ENCODE measurements at regions not wholly inside any gene's neighbourhood (a gene's known extent, or its start where the extent isn't known, plus 50 kb on each side); places are given as distances from the start of the nearest gene placed in this dataset.
"Not testable (repeated sequence)": the region's sequence is repeated elsewhere in the genome, so short reads cannot be mapped to it uniquely, and the experiment has no call there.

DNA sequence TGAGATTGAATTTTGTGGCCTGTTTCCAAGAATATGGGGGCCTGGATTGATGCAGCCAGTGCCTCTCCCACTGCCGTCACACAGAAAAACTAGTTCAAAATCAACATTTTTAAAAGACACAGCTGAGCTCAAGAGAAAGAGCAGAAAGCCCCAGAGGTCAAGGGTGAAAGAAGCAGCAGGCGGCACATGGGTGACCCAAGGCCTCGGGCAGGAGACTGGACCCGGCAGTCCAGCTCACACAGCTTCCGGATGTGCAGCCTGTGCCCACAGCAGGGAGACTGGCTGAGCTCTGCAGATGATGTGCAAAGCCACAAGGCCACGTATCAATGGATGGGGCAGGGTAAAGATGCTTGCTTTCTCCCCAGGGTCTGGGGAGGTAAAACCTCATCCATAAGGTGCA lies 50.4 kb upstream of the RNF32 start:
- no peak for DNase-seq

GRCh38 chr7:156589808-156590207 lies 50.8 kb upstream of the RNF32 start:
- DNase-seq: no peak

DNA sequence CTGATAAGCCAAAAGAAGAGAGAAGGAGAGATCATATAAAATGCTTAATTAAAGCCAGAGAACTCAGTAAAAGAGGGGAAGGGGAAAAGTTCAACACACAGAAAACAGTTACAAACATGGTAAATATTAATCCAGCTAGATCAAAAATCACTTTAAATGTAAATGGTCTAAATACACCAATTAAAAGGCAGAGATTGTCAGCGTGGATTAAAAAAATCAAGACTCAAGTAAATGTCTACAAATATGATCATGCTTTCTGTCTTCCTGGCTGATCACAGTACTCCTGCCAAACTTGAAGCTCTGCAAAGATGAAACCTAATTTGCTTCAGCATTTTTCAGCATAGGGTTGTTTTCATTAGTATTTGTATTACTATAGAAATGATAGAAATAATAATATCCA lies 54.6 kb upstream of the RNF32 start:
- no peak for DNase-seq

- DNase-seq: no peak
These were observed 55.4 kb upstream of the RNF32 start for GRCh38 chr7:156585025-156585648.

- DNase-seq: no peak
These were observed 57.9 kb upstream of the RNF32 start for GRCh38 chr7:156582591-156583123.

- DNase-seq: no peak
These were observed 60.5 kb upstream of the RNF32 start for GRCh38 chr7:156580036-156580435.

DNA sequence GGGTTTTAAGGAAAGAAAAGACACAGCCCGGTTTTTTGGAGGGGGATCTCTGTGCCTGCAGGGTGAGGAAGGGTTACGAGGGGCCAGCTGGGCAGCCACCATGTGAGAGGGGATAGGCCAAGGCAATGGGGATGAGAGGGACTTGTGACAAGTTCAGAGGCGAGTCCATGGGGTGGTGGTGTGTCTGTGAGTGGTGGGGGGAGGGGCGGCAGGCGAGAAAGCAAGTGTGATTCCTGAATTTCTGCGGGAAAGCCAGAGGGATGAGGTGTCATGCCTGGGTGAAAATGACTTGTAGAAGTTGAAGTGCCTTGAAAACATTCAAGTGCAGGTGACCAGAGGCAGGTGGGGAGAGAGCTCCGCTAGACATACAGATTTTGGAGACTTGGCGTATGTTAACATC lies 61.0 kb upstream of the RNF32 start:
- DNase-seq: no peak

- DNase-seq: no peak
These were observed 61.6 kb upstream of the RNF32 start for GRCh38 chr7:156578978-156579430.

DNA sequence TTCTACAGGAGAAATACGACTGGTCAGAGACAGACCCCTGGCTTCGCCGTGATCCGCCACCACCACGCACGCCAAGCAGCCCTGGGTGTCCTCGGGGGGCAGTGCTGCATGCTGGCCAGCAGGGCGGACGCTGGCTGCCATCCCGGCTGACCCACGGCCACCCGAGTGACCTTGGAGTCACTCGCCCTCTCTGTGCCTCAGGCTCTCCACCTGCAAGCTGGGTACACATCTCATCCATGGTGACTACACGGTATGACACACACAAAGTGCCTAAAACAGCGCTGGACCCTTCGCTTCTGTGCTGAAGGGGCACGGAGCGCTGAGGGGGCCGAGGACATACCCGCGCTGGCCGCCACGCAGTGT lies 62.0 kb upstream of the RNF32 start:
- no peak for DNase-seq

DNA sequence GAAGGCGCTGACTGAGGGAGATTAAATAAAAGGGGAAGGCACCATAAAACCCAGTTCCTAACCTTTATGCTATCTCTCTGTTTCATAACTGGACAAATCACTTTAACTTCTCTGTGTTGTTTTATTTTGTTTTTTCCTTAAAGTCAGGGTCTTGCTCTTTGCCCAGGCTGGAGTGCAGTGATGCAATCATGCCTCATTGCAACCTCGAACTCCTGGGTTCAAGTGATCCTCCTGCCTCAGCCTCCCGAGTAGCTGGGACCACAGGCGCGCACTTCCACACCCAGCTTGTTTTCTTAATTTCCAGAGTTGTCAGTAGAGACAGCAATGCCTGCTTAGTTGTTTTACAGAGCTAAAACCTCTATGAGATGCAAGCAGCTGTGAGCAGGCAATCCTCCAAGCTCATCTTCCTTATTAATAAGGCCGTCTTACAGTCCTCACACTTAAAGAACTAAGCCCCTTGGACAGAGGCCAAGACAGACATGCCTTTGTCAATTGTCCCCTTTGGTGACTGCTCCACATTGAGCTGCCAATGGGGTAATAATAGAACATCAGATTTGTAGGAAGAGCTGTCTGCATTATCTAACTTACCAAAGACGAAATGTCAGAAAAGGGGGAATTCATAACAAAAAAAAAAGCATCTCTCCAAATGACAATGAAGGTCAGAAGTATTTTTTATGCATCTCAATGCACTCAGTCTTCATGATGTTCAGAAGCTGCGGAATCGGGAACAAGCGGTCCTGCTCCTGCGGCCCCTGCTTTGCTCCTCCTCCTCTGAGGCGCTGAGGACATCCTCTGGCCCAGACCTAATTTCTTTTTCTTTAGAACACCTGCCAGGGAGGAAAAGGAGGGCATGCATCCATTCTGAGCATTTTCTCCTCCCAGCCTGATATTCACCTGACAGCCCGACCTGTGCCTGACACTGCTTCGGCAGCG lies 62.7 kb upstream of the RNF32 start:
- no peak for DNase-seq

DNA sequence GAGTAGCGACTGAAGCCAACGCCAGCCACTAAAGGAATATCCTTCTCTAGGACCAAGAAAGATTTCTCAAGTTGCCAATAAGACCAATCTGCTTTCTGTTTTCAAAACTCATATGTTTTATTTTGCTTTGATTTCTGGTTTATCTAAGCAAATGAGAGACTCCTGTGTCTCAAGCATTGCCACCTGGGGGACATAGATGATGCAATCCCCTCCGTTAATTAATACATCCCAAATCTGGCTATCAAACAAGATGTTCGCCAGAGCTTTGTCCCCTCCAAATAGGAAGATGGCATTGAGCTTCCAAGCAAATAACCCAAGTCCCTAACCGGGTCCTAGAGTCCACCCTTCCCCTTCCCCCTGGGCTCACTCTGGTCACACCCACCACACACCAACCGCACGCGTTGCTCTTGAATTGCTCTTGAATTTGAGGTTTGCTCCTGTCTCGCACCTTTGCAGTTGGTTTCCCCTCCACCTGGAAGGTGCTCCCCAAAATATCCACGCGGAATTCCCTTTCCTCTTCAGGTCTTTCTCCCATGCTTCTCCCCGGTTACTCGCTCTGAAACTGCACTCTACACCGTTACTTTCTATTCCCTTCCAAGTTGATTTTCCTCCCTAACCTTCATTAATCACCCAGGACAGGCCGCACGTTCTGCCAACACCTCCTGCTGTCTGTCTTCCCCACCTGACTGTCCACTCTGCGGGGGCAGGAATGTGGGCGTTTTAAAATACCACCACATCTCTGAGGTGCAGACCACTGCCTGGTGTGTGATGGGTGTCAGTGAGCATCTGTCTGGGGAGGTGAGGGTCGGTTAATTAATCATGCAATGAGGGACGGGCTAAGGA lies 64.1 kb upstream of the RNF32 start:
- no peak for DNase-seq

DNA sequence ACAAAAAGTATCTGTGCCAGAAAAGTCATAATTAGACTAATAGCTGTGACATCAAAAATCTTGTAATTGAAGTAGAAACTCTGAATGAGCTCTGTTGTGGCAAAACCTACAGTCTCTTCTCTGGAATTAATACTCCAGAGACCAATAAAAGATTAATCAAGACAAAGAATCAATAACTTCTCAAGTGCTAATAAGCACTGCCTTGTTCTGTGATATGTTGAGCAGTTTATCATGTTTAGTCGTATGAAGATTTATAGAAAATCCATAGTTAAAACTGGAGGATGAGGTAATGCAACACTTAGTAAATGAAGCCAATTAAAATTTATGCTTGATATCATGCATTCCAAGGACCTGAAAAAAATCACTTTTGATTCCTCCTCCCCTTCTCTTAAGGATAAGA lies 72.3 kb upstream of the RNF32 start:
- DNase-seq: no peak

DNA sequence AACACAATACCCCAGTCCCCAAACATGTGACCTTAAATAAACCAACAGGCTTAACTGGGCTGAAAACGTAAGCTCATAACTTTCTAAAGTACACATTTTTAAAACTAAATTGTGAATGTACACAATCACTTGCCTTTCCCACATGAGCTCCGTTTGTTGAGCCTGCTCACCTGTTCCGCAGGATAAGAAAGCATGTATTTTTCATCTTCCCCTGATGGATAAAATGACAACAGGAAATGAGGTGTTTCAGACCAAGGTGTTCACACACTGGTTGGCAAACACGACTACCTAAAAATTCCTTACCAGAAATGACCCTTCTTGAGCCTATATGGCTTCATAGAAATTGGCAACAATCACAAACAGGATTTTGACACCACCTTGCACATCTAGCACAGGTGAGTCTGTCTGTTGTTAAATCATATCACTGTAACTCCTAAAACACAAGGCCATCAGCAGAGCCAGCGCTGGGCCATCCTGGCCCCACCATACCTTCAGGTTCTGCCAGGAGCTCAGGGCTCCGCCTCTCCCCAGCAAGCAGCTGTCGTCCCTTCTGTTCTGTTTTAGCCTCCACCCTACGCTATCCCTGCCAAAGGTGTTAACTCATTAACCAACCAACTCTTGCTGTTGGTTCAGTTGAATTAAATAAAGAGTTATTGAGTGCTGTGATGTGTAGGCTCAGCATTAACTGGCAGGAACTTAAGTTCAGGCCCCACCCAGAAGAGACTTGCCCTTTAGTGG lies 73.6 kb upstream of the RNF32 start:
- no peak for DNase-seq

DNA sequence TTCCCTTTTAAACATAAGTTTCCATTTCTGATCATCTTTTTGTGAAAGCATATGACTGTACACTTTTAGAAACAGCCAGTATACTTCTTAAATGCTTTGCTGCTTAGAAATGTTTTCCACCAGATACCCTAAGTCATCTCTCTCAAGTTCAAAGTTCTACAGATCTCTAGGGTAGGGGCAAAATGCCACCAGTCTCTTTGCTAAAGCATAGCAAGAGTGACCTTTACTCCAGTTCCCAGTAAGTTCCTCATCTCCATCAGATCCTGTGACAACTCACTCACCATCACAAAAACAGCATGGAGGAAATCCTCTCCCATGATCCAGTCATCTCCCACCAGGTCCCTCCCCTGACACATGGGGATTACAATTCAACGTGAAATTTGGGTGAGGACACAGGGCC lies 75.6 kb upstream of the RNF32 start:
- DNase-seq: not testable (repeated sequence)

DNA sequence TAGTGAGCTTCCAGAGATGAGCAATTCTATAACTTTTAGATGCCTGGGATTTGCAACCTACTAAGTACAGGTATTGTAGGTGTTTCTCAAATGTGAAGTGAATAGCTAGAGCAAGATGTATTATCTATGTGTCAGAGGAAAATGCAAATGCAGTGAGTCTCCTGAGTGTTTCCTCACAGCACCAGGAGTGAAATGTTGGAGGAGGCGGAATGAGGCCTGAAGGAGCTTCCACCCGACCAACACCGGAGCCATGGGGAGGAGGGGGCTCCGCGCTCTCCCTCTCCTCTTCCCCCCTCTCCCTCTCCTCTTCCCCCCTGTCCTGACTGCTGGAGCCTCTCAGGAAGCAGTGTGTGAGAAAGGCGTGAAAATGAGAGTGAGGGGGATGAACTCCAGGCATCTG lies 79.9 kb upstream of the RNF32 start:
- no peak for DNase-seq

DNA sequence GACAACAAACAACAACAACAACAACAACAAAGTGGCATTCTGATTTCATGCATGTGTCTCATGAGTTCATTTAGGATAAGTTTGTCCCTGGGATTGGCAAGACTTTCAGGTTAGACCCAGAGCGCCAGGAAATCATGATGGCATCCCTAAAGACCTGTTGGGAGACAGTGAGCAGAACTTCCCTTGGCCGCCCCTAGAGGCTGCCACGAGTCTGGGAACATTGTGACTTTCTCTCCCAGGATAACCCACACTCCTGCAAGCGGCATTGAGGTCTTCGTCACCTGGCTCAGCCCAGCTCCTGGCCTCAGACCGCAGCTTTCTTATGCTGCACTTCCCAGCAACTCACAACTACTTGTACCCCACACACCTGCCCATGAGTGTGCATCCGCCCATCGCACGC lies 80.5 kb upstream of the RNF32 start:
- DNase-seq: no peak

GRCh38 chr7:156559001-156559400 lies 81.6 kb upstream of the RNF32 start:
- no peak for DNase-seq

- DNase-seq: no peak
These were observed 82.4 kb upstream of the RNF32 start for GRCh38 chr7:156558198-156558597.

DNA sequence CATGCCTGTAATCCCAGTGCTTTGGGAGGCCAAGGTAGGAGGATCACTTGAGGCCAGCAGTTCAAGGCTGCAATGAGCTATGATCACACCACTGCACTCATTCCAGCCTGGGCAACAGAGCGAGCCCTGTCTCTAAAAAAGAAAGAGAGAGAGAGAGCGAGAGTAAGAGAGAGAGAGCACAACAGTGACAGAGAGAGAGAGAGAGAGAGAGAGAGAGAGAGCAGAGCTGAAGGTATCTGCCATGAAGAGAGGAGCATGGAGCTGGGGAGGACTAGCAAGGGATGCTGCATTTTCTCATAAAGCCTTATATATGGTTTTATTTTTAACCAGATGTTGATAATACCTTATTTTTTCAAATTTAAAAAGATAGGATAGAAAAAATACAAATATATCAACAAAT lies 84.5 kb upstream of the RNF32 start:
- no peak for DNase-seq

DNA sequence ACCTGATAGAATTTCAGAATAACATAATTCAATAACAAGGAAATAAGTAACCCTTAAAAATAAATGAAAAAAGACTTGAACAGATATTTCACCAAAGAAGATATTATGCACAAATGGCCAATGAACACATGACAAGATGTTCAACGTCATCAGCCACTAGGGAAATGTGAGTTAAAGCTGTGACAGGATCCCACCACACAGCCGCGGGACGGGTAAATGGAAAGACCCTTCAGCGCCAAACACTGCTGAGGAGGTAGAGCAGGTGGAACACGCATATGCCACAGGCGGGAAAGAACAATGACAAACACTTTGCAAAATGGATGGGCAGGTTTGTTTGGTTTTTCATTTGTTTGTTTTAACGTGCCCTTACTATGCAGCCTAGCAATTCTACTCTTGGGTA lies 86.1 kb upstream of the RNF32 start:
- DNase-seq: no peak

DNA sequence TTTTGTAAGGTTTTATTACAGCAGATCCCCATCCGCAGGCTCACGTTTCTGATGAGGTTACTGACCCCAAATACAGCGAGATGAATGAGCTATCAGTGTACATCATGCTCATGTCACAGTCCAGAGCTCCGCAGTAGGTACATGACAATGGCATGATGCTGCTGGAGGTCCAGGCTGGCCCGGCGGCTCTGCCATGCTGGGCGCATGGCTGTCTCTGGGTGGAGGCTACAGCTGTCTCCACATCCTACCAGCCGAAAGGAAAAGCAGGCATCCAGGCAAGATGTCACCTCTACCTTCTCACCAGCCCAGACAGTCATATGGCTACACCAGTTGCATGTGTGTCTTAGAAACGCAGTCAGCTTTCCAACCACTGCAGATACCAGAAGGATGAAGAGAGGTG lies 90.9 kb upstream of the RNF32 start:
- no peak for DNase-seq

DNA sequence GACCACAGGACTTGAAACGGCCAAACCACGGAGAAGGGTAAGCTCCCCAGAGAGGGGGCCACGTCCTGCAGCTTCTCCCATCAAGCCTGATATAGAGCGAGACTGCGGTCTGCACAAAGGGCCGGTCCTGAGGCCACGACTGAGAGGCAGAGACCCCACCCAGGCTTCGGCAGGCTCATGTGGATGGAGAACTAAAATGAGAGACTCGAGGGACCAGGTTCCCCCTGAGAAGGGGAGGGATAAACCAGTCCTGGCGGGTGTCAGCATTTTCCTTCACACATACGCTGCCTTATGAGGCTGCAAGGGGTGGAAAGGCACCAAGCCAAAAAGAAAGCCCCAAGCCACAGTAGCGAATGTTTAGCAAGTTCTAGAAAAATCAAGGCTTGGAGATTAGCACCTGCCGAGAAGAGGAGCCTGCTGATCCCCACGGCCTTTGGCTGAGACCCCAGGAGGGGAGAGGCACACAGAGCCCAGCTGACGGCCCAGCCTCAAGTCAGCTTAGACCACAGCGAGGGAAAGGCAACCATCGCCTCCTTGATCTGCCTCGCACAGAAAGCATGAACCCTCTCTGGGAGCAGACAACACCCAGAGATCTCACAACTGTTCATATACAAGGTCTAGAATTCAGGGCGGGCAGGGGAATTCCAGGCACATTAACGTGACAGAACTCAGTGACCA lies 92.6 kb upstream of the RNF32 start:
- DNase-seq: no peak

All from hematopoietic multipotent progenitor cell treated with erythropoietin and hydrocortisone succinate and interleukin-3 and kit ligand, for 8 days (in vitro differentiated cells).